IMR-90 (cell line): ENCODE measurements at regions not wholly inside any gene's neighbourhood (a gene's known extent, or its start where the extent isn't known, plus 50 kb on each side); places are given as distances from the start of the nearest gene placed in this dataset.

ENCODE experiments used
- ATAC-seq: fragments of 200-7000 bp; cut with Tn5 transposase; 2 replicates; pipeline ENCODE4 v1.9.1; 2020; ENCODE audit warnings: low read depth, mild to moderate bottlenecking, moderate library complexity
- BruUV-seq: library from RNA; stranded (reverse); fragments of 400-500 nt; replicated peaks from 2 replicates; lab custom pipeline; 2021; lab: Mats Ljungman, UMichigan
- CTCF ChIA-PET: fragments of 300-600 bp; formaldehyde crosslinking; extraction: SDS; loops from one replicate; lab custom pipeline; 2021; ENCODE audit warnings: antibody characterized with exemption; lab: Yijun Ruan, JAX
- POLR2A ChIA-PET: fragments of 300-600 bp; sonication (Branson Sonifier 250); formaldehyde crosslinking; loops from one replicate; lab custom pipeline; 2022; ENCODE audit warnings: antibody characterized with exemption; ENCODE audit not compliant: unreplicated experiment; lab: Charles Lee
- DNase-seq: peaks from one replicate; pipeline ENCODE4 v3.0.0; 2013
- H2AFZ ChIP-seq: replicated peaks from 2 replicates; pipeline ENCODE3; 2013; ENCODE audit warnings: low read length, mild to moderate bottlenecking; ENCODE audit not compliant: poor library complexity
- H2AK5ac ChIP-seq: 2 replicates; pipeline ENCODE4 v1.6.1; 2013; ENCODE audit warnings: low read depth, low read length, inconsistent platforms
- H2AK9ac ChIP-seq: replicated peaks from 2 replicates; pipeline ENCODE3; 2013; ENCODE audit warnings: mild to moderate bottlenecking, low read depth, low read length, moderate library complexity; ENCODE audit not compliant: poor library complexity
- H2BK120ac ChIP-seq: 2 replicates; pipeline ENCODE4 v1.6.1; 2013; ENCODE audit warnings: low read depth, low read length, inconsistent platforms
- H2BK15ac ChIP-seq: 3 replicates; pipeline ENCODE4 v1.6.1; 2013; ENCODE audit warnings: low read depth, low read length, inconsistent platforms
- H2BK20ac ChIP-seq: 2 replicates; pipeline ENCODE4 v1.6.1; 2013; ENCODE audit warnings: low read depth, mild to moderate bottlenecking, inconsistent platforms, low read length, moderate library complexity
- H2BK5ac ChIP-seq: 2 replicates; pipeline ENCODE4 v1.6.1; 2013; ENCODE audit warnings: mild to moderate bottlenecking, low read depth, low read length, inconsistent platforms; ENCODE audit not compliant: poor library complexity, severe bottlenecking
- H3K14ac ChIP-seq: replicated peaks from 2 replicates; pipeline ENCODE4 v1.6.1; 2013; ENCODE audit warnings: low read depth, low read length, inconsistent platforms
- H3K18ac ChIP-seq: 2 replicates; pipeline ENCODE4 v1.6.1; 2013; ENCODE audit warnings: low read depth, low read length, control low read depth
- H3K23ac ChIP-seq: 2 replicates; pipeline ENCODE4 v1.6.1; 2013; ENCODE audit warnings: low read depth, low read length, inconsistent platforms
- H3K27ac ChIP-seq: 2 replicates; pipeline ENCODE4 v1.5.1; 2013; ENCODE audit warnings: mild to moderate bottlenecking, control low read depth, low read length; ENCODE audit not compliant: insufficient read depth
- H3K27me3 ChIP-seq: 2 replicates; pipeline ENCODE4 v1.6.1; 2013; ENCODE audit warnings: low read length; ENCODE audit not compliant: control insufficient read depth, insufficient read depth
- H3K36me3 ChIP-seq: 2 replicates; pipeline ENCODE4 v1.6.1; 2013; ENCODE audit warnings: low read length, mixed read lengths; ENCODE audit not compliant: control insufficient read depth, insufficient read depth
- H3K4ac ChIP-seq: 2 replicates; pipeline ENCODE4 v1.6.1; 2013; ENCODE audit warnings: low read depth, low read length, inconsistent platforms
- H3K4me1 ChIP-seq: 2 replicates; pipeline ENCODE4 v1.6.1; 2013; ENCODE audit warnings: low read length, mixed read lengths; ENCODE audit not compliant: control insufficient read depth, insufficient read depth
- H3K4me2 ChIP-seq: 2 replicates; pipeline ENCODE4 v1.6.1; 2013; ENCODE audit warnings: low read depth, mild to moderate bottlenecking, control low read depth, low read length, moderate library complexity
- H3K4me3 ChIP-seq: 2 replicates; pipeline ENCODE4 v1.5.1; 2013; ENCODE audit warnings: low read depth, mild to moderate bottlenecking, control low read depth, low read length, moderate library complexity; ENCODE audit not compliant: insufficient read depth
- H3K56ac ChIP-seq: 2 replicates; pipeline ENCODE4 v1.6.1; 2013; ENCODE audit warnings: low read length, inconsistent platforms; ENCODE audit not compliant: insufficient read depth; ENCODE audit errors: extremely low read depth
- H3K79me1 ChIP-seq, 2 experiments: 2 replicates each; pipeline ENCODE4 v1.6.1; 2013; ENCODE audit warnings: low read length in 2 of 2, inconsistent platforms in 1 of 2, low read depth in 1 of 2
- H3K9ac ChIP-seq: 2 replicates; pipeline ENCODE4 v1.6.1; 2013; ENCODE audit warnings: low read depth, low read length, control low read depth
- H3K9me1 ChIP-seq: 2 replicates; pipeline ENCODE4 v1.6.1; 2013; ENCODE audit warnings: low read length, inconsistent platforms; ENCODE audit not compliant: insufficient read depth
- H3K9me3 ChIP-seq: 2 replicates; pipeline ENCODE4 v1.6.1; 2013; ENCODE audit warnings: low read length; ENCODE audit not compliant: control insufficient read depth, insufficient read depth
- H4K20me1 ChIP-seq: 2 replicates; pipeline ENCODE4 v1.6.1; 2013; ENCODE audit warnings: low read length, inconsistent platforms; ENCODE audit not compliant: insufficient read depth
- H4K5ac ChIP-seq: 2 replicates; pipeline ENCODE4 v1.6.1; 2013; ENCODE audit warnings: mild to moderate bottlenecking, low read depth, low read length, control low read depth
- H4K8ac ChIP-seq, 2 experiments: 2 replicates each; pipeline ENCODE4 v1.6.1; 2013; ENCODE audit warnings: low read depth in 2 of 2, low read length in 2 of 2, control low read depth in 1 of 2, inconsistent platforms in 1 of 2
- H4K91ac ChIP-seq: 2 replicates; pipeline ENCODE4 v1.6.1; 2013; ENCODE audit warnings: low read depth, low read length, inconsistent platforms; ENCODE audit not compliant: insufficient read depth
- CEBPB ChIP-seq: IDR thresholded peaks from 2 replicates; pipeline ENCODE4 v1.6.1; 2012; ENCODE audit warnings: low read depth, low read length, improper control_type of control experiment
- NFE2L2 ChIP-seq: fragments of 150-350 bp; IDR thresholded peaks from 2 replicates; pipeline ENCODE4 v1.6.1; 2016; ENCODE audit warnings: low read depth, mild to moderate bottlenecking, low read length
- WGBS, 2 experiments: methylation state at CpG; one replicate each; pipeline versions ENCODE4 v1.1.5 to v1.1.7; 2013; ENCODE audit warnings: missing lambda C conversion rate in 2 of 2; ENCODE audit not compliant: insufficient read length in 1 of 2; ENCODE audit errors: extremely low coverage in 2 of 2; 5-methylcytosine and 5-hydroxymethylcytosine counted together
- dilution Hi-C: fragments of 300-500 bp; cut with HindIII; formaldehyde crosslinking; loops from one replicate; pipeline ENCODE4 v1.14.3; 2018; ENCODE audit warnings: low sequenced_read_pairs; ENCODE audit not compliant: unreplicated experiment
- in situ Hi-C: fragments of 300-500 bp; cut with MboI; formaldehyde crosslinking; loops from 3 replicates; pipeline ENCODE4 v1.14.3; 2019; ENCODE audit warnings: low sequenced_read_pairs, inconsistent platforms, mixed read lengths
- intact Hi-C: fragments of 100-400 bp; cut with micrococcal nuclease; formaldehyde crosslinking; loops from 2 replicates; pipeline ENCODE4 v1.10.0; 2022

GRCh38 chr6:137989664-137990063, 117.6 kb downstream of the PERP start:
- H3K4me2 ChIP-seq, result no peak overlapping the region
- no peaks in the 10 kb centered on the region for H3K9me3 ChIP-seq
- H3K27me3 ChIP-seq, result no peaks in the 10 kb centered on the region; the same call in 1 of the 2 replicates
- no peak overlapping the region for H3K27ac ChIP-seq
- H2AK9ac ChIP-seq, result no peak overlapping the region
- H2BK5ac ChIP-seq, result no peak overlapping the region
- no peak overlapping the region for H3K14ac ChIP-seq
- in situ Hi-C loops, result no loop called here
- no peak overlapping the region for H2BK15ac ChIP-seq
- no peaks in the 10 kb centered on the region for H3K79me1 ChIP-seq
- H4K5ac ChIP-seq, result no peak overlapping the region
- H3K36me3 ChIP-seq, result no peaks in the 10 kb centered on the region
- H3K23ac ChIP-seq, result no peak overlapping the region
- no peak overlapping the region for H3K9ac ChIP-seq
- H2BK20ac ChIP-seq, result no peak overlapping the region
- no peak overlapping the region for H3K4me3 ChIP-seq
- ChIA-PET CTCF (no interaction called here), POLR2A (no interaction called here)
- dilution Hi-C loops, result no loop called here
- H3K4me1 ChIP-seq, result no peaks in the 10 kb centered on the region
- no peak for TF ChIP-seq CEBPB
- no peak for TF ChIP-seq NFE2L2
- H3K9me1 ChIP-seq, result no peaks in the 10 kb centered on the region
- H2AFZ ChIP-seq, result no peak overlapping the region
- no peak overlapping the region for H3K18ac ChIP-seq
- no peak overlapping the region for H3K4ac ChIP-seq
- no peak overlapping the region for H4K91ac ChIP-seq
- no peak overlapping the region for H4K8ac ChIP-seq
- DNase-seq (no peak), ATAC-seq (no peak; the same call in 1 of the 2 replicates)
- H4K20me1 ChIP-seq, result no peaks in the 10 kb centered on the region
- intact Hi-C loops, result no loop called here
- no peak overlapping the region for H2BK120ac ChIP-seq
- H2AK5ac ChIP-seq, result no peak overlapping the region
- H3K56ac ChIP-seq, result no peak overlapping the region
- WGBS, 2 experiments, result 100% methylated on average over 1 of the region's 4 CpGs; no CpG with 5 or more reads in 1 of the 2 experiments
- no TSS peak for BruUV-seq
